HUES64 (cell line): ENCODE measurements at regions not wholly inside any gene's neighbourhood (a gene's known extent, or its start where the extent isn't known, plus 50 kb on each side); places are given as distances from the start of the nearest gene placed in this dataset.

Experiments used
- H3K27ac ChIP-seq: 2 replicates; pipeline ENCODE4 v1.7.0; 2013; ENCODE audit warnings: low read depth, low read length, inconsistent platforms
- H3K27me3 ChIP-seq: 2 replicates; pipeline ENCODE4 v1.6.1; 2013; ENCODE audit warnings: mild to moderate bottlenecking, low read length; ENCODE audit not compliant: insufficient read depth
- H3K36me3 ChIP-seq: 2 replicates; pipeline ENCODE4 v1.6.1; 2013; ENCODE audit warnings: mild to moderate bottlenecking, low read length; ENCODE audit not compliant: insufficient read depth
- H3K4me1 ChIP-seq: 2 replicates; pipeline ENCODE4 v1.6.1; 2013; ENCODE audit warnings: mild to moderate bottlenecking, low read length, moderate library complexity; ENCODE audit not compliant: insufficient read depth
- H3K4me3 ChIP-seq: 2 replicates; pipeline ENCODE4 v1.5.1; 2013; ENCODE audit warnings: mild to moderate bottlenecking, low read length, moderate library complexity
- H3K9ac ChIP-seq: 2 replicates; pipeline ENCODE4 v1.6.1; 2013; ENCODE audit warnings: mild to moderate bottlenecking, low read depth, low read length
- H3K9me3 ChIP-seq: 2 replicates; pipeline ENCODE4 v1.6.1; 2013; ENCODE audit warnings: low read depth, low read length; ENCODE audit not compliant: insufficient read depth
- WGBS: fragments of 150-250, 120-280 bp; methylation state at CpG from one replicate; pipeline ENCODE4 v1.1.7; 2013; ENCODE audit warnings: missing lambda C conversion rate; 5-methylcytosine and 5-hydroxymethylcytosine counted together

DNA sequence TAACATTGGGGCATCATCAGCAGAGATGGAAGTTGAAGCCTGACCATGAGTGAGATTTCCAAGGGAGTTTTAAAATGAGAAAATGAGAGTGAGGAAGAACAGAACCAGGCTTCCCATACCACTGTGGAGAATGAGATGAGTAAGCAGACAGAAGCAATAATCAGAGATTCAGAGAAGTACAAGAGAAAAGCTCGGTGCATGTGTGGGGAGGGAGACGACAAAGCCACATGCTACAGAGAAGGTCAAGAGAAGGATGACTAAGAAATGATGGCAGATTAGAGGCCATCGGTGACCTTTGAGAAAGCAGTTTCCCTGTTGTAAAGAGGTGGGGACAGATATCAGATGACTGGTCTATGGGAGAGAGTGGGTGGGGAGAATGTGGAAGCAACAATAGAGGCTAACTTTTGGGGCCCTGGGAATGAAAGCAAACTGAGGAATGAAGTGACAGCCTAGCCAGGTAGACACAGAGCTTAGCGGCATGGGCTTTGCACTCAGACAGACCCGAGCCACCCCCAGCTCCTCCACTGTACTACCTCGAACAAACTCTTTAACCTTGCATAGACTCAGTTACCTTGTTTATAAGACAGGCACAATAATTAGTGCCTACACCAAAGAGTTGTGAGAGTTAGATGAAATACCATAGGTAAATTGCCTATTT is 207.7 kb downstream of the PIK3R1 start:
- WGBS, result 93% methylated on average over 6 of the region's 6 CpGs
- Histone ChIP-seq H3K9me3 (no peaks in the 10 kb centered on the region), H3K4me1 (no peaks in the 10 kb centered on the region; the same call in 1 of the 2 replicates), H3K36me3 (no peaks in the 10 kb centered on the region), H3K9ac (no peak overlapping the region), H3K27ac (no peak overlapping the region), H3K27me3 (no peaks in the 10 kb centered on the region), H3K4me3 (no peak overlapping the region)

DNA sequence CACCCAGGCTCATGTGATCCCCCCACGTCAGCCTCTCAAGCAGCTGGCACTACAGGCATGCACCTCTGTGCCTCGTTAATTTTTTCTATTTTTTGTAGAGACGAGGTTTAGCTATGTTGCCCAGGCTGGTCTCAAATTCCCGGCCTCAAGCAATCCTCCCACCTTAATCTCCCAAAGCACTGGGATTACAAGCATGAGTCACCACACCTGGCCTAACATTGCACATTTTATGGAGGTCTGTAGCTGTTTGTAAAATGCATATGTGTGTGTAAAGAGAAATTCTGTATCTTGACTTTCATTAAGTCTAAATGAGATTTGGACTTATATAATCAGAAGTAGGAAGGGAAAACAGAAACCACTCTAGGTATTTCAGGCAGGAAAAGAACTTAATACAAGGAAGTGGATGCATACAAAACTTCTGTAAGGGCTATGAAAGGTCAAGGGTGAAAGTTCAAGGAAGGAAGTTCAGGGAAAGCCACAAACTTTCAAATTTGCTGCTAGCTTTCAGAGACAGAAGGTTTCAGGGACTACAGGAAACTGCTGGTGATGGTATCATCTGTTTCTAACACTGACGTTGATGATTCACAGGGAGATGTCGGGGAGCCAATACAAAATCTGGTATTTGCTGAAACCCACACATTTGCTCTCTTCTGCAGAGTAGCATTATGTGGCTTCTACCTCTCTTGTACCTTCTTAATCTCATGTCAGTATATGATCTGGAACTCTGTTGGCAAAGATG is 209.4 kb downstream of the PIK3R1 start:
- Histone ChIP-seq H3K27ac (no peak overlapping the region), H3K27me3 (no peaks in the 10 kb centered on the region), H3K4me3 (no peak overlapping the region), H3K9me3 (no peaks in the 10 kb centered on the region), H3K36me3 (no peaks in the 10 kb centered on the region), H3K4me1 (no peaks in the 10 kb centered on the region; the same call in 1 of the 2 replicates), H3K9ac (no peak overlapping the region)
- 91% methylated on average over 6 of the region's 6 CpGs for WGBS

DNA sequence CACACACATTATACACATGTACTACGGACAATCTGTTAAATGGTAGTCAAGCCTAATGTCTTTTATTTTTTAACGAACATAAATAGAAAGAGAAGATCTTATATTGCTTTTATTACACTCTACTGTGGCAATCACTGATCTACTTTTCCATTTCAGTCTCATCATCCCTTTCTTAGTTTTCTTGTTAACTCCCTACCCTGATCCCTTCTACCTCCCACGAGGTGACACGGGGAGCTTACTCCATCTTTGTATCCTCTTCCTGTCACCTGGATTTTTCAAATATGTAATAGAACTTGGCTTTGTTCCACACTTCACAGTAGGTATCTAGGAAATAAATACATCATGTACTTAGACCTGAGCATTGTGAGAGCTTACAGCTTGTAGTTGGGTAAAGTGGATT is 211.0 kb downstream of the PIK3R1 start:
- Histone ChIP-seq H3K4me3 (no peak overlapping the region), H3K9me3 (no peaks in the 10 kb centered on the region), H3K27ac (no peak overlapping the region), H3K36me3 (no peaks in the 10 kb centered on the region), H3K27me3 (no peaks in the 10 kb centered on the region), H3K4me1 (no peaks in the 10 kb centered on the region), H3K9ac (no peak overlapping the region)
- 95% methylated on average over 3 of the region's 4 CpGs for WGBS

DNA sequence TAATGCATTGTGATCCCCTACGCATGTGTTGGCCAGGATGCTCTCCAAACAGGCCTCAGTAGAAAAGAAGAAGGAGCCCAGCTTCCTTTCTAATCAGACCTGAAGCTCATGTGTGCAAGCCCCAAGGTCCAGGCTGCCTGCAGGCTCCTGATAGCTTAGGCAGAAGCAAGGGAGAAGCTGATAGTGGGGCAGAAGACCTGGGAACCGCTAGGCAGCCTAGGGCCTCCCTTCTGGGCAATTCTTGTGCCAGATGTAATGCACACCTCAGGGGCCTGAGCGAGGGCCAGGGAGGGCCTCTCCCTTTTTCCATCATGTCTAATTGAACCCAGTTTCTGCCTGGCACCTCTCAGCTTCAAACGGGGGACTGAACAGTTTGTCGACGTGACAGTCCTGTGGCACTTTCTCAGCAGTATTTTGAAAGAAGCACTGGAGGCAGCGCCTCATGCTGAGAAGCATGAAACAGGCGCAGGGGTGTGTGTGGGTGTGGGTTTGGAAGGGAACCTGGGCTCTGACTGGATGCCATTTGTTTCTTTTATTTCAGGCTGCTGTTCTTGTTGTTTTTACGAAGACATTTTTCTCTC is 212.8 kb downstream of the PIK3R1 start:
- H3K27ac ChIP-seq, result no peak overlapping the region
- WGBS, result 88% methylated on average over 9 of the region's 9 CpGs
- no peaks in the 10 kb centered on the region for H3K9me3 ChIP-seq
- no peaks in the 10 kb centered on the region for H3K27me3 ChIP-seq
- H3K9ac ChIP-seq, result no peak overlapping the region
- no peaks in the 10 kb centered on the region for H3K36me3 ChIP-seq
- H3K4me1 ChIP-seq, result no peaks in the 10 kb centered on the region
- H3K4me3 ChIP-seq, result no peak overlapping the region

DNA sequence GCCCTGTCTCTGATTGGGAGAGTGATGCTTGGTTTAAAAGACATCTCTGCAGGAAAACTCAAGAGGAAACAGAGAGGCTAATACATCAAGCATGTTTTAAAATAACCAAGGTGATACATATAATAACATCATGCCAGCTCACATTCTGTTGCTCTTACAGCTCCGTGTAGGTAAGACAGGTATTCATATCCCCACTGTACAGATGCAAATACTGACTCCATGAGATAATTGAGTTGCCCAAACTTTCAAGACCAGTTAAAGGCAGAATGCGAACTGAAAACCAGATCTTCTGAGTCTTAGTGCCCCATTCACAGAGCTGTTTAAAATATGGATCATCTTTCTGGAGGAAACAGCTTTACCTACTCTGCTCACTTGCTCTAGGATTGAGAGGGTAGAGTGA is 214.0 kb downstream of the PIK3R1 start:
- WGBS, result 91% methylated on average over 2 of the region's 2 CpGs
- no peaks in the 10 kb centered on the region for H3K36me3 ChIP-seq
- no peaks in the 10 kb centered on the region for H3K9me3 ChIP-seq
- H3K4me1 ChIP-seq, result no peaks in the 10 kb centered on the region; the same call in 1 of the 2 replicates
- H3K27ac ChIP-seq, result no peak overlapping the region
- no peak overlapping the region for H3K9ac ChIP-seq
- no peak overlapping the region for H3K4me3 ChIP-seq
- no peaks in the 10 kb centered on the region for H3K27me3 ChIP-seq

DNA sequence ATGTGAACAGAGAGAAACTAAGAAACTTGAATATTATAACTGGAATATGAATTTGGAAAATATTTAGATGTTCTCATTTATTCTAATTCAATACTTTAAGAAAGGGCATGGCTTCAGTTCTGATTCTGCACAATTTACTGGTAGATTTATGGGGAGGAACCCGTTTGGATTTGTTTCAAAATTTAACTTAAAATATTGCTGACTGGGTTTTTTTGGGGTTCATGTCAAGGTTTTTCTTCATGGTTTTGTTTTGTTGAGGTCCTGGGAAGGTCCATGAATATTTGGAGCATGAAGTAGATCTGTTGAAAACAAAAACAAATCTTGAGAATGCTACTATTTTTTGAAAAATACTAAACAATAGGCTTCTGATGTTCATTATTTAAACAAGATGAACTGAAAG is 214.7 kb downstream of the PIK3R1 start:
- 95% methylated on average over 1 of the region's 1 CpG for WGBS
- H3K9ac ChIP-seq, result no peak overlapping the region
- H3K27me3 ChIP-seq, result no peaks in the 10 kb centered on the region
- H3K27ac ChIP-seq, result no peak overlapping the region
- H3K36me3 ChIP-seq, result no peaks in the 10 kb centered on the region
- H3K4me3 ChIP-seq, result no peak overlapping the region
- no peaks in the 10 kb centered on the region; the same call in 1 of the 2 replicates for H3K4me1 ChIP-seq
- H3K9me3 ChIP-seq, result no peaks in the 10 kb centered on the region

DNA sequence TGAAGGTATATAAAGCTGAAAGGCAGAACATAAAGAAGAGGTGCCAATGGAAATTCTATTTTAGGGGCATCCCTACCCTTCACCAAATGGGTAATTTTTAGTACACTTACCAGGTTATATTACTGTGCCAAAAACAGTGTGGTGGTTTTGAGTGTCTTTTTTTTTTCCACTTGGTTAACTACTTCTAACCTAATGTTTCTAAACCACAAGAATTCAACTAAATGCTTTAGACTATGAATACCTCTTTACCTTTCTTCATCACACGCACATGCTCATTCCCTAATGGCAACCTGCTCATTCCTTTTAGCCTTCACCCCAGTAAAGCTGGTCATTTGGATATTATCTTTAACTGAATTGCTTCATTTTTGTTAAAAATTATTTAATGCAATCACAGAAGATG is 215.6 kb downstream of the PIK3R1 start:
- H3K4me1 ChIP-seq, result no peaks in the 10 kb centered on the region; the same call in 1 of the 2 replicates
- no peaks in the 10 kb centered on the region for H3K36me3 ChIP-seq
- H3K9ac ChIP-seq, result no peak overlapping the region
- H3K4me3 ChIP-seq, result no peak overlapping the region
- WGBS, result 93% methylated on average over 1 of the region's 1 CpG
- H3K27me3 ChIP-seq, result no peaks in the 10 kb centered on the region
- H3K27ac ChIP-seq, result no peak overlapping the region
- H3K9me3 ChIP-seq, result no peaks in the 10 kb centered on the region

DNA sequence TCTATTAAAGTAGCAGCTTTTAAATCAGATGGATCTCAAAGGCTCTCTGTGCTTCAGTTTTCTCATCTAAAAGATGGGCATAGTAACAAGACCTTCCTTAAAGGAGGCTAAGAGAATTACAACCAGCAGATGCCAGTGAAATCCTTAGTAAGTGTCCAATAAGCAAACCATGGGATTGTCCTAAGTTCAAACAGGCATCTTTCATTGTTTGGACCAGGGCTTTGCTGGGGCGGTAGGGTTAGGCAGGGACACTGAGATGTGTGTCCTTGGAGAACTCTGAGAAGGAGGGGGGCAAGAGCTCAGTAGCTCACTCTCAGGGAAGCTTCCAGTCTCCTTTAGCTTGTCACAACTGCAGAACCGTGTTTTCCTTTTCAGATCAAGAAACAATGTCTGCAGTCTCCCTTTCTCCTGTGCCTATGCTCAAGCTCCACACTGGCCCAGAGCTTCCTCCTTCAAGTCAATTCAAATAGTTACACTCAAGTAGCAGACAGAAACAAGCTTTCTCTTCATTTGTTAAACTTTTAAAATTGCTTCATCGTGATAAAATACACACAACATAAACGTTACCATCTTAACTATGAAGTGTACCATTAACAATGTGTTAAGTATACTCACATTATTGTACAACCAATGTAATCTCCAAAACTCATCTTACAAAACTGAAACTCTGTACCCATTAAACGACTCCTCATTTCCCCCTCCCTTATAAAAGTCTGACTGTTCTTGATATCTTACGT is 216.2 kb downstream of the PIK3R1 start:
- no peaks in the 10 kb centered on the region for H3K27me3 ChIP-seq
- H3K9me3 ChIP-seq, result no peaks in the 10 kb centered on the region
- H3K27ac ChIP-seq, result no peak overlapping the region
- H3K4me1 ChIP-seq, result no peaks in the 10 kb centered on the region; the same call in 1 of the 2 replicates
- no peak overlapping the region for H3K4me3 ChIP-seq
- H3K36me3 ChIP-seq, result no peaks in the 10 kb centered on the region
- H3K9ac ChIP-seq, result no peak overlapping the region
- WGBS, result 89% methylated on average over 6 of the region's 6 CpGs

DNA sequence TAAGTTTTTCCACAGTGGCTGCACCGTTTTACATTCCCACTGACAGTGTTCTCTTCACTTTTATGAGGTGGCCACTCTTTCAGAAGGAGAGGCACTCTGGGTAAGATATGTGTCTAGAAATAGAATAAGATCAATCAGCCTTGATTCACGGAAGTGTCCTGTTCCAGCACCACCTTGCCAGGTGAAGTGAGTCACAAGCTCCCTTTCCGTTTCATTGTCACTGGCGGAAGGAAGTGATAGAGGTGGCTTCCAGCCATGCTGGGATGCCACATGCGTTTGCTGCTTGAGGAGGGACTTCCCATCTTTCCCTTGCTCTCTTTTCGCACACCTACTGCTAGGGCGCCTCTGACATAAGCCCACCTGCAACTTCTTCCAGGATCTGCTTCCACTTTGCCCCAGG is 217.1 kb downstream of the PIK3R1 start:
- no peak overlapping the region for H3K4me3 ChIP-seq
- no peaks in the 10 kb centered on the region for H3K9me3 ChIP-seq
- WGBS, result 93% methylated on average over 7 of the region's 7 CpGs
- H3K4me1 ChIP-seq, result no peaks in the 10 kb centered on the region; the same call in 1 of the 2 replicates
- H3K36me3 ChIP-seq, result no peaks in the 10 kb centered on the region
- no peak overlapping the region for H3K27ac ChIP-seq
- H3K9ac ChIP-seq, result no peak overlapping the region
- H3K27me3 ChIP-seq, result no peaks in the 10 kb centered on the region

DNA sequence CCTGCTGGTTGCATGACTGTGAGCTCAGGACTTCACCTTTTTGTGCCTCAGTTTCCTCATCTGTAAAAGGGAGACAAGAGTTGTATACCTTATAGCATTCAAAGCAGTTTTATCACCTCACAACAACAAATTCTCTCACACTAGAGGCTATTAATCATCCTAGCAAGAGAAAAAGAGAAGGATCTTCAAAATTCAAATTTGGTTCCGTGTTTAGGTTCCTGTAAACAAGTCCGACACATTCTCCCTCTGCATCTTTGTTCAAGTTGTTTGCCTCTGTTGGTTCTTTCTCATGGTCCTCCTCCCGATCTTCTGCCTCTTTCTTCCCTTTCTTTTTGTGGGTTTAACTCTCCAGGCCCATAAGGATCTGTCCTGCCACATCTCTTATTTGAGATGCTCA is 218.0 kb downstream of the PIK3R1 start:
- 92% methylated on average over 3 of the region's 3 CpGs for WGBS

More for the DNA sequence above, 218.0 kb downstream of the PIK3R1 start:
- H3K4me3 ChIP-seq, result no peak overlapping the region
- H3K36me3 ChIP-seq, result no peaks in the 10 kb centered on the region
- no peak overlapping the region for H3K27ac ChIP-seq
- H3K9ac ChIP-seq, result no peak overlapping the region
- no peaks in the 10 kb centered on the region for H3K27me3 ChIP-seq
- no peaks in the 10 kb centered on the region for H3K9me3 ChIP-seq
- H3K4me1 ChIP-seq, result no peaks in the 10 kb centered on the region; the same call in 1 of the 2 replicates
